Astrocyte (in vitro differentiated cells and primary cell): ENCODE measurements at regions not wholly inside any gene's neighbourhood (a gene's known extent, or its start where the extent isn't known, plus 50 kb on each side); places are given as distances from the start of the nearest gene placed in this dataset.

Source experiments
- DNase-seq: peaks from one replicate; pipeline ENCODE4 v3.0.0-alpha.2; 2010; ENCODE audit warnings: low read depth
- FAIRE-seq: peaks from 2 replicates; lab custom pipeline; 2011; peaks lifted over from hg19 to GRCh38; lab: Jason Lieb, UNC
- H2AFZ ChIP-seq: 2 replicates; pipeline ENCODE4 v1.6.0; 2012; ENCODE audit warnings: low read depth, low read length, inconsistent platforms
- H3K27ac ChIP-seq: 2 replicates; pipeline ENCODE4 v1.5.1; 2011; ENCODE audit warnings: low read depth, low read length, inconsistent platforms
- H3K27me3 ChIP-seq: 2 replicates; pipeline ENCODE4 v1.6.0; 2011; ENCODE audit warnings: low read length, inconsistent platforms; ENCODE audit not compliant: insufficient read depth
- H3K36me3 ChIP-seq: 2 replicates; pipeline ENCODE4 v1.5.1; 2011; ENCODE audit warnings: low read length, inconsistent platforms; ENCODE audit not compliant: insufficient read depth
- H3K4me1 ChIP-seq: 2 replicates; pipeline ENCODE4 v1.5.1; 2011; ENCODE audit warnings: low read length, inconsistent platforms; ENCODE audit not compliant: insufficient read depth
- H3K4me2 ChIP-seq: 2 replicates; pipeline ENCODE4 v1.6.0; 2012; ENCODE audit warnings: low read length, inconsistent platforms
- H3K4me3 ChIP-seq: 2 replicates; pipeline ENCODE4 v1.5.1; 2011; ENCODE audit warnings: low read depth, mild to moderate bottlenecking, low read length, inconsistent platforms; ENCODE audit not compliant: insufficient read depth
- H3K79me2 ChIP-seq: 2 replicates; pipeline ENCODE4 v1.6.0; 2012; ENCODE audit warnings: mild to moderate bottlenecking, low read length, inconsistent platforms; ENCODE audit not compliant: insufficient read depth
- H3K9ac ChIP-seq: 2 replicates; pipeline ENCODE4 v1.6.0; 2012; ENCODE audit warnings: mild to moderate bottlenecking, low read length, inconsistent platforms
- H3K9me3 ChIP-seq: 2 replicates; pipeline ENCODE4 v1.5.1; 2012; ENCODE audit warnings: low read depth, mild to moderate bottlenecking, low read length, inconsistent platforms; ENCODE audit not compliant: insufficient read depth
- H4K20me1 ChIP-seq: 2 replicates; pipeline ENCODE4 v1.6.0; 2012; ENCODE audit warnings: low read length, inconsistent platforms; ENCODE audit not compliant: insufficient read depth
- H3K27ac Mint-ChIP-seq: one replicate; pipeline ENCODE4 v1.8.0; 2021; ENCODE audit warnings: mild to moderate bottlenecking, mixed read lengths; ENCODE audit not compliant: unreplicated experiment
- H3K27me3 Mint-ChIP-seq: one replicate; pipeline ENCODE4 v1.8.0; 2021; ENCODE audit warnings: low read depth, mixed read lengths; ENCODE audit not compliant: unreplicated experiment
- H3K36me3 Mint-ChIP-seq: one replicate; pipeline ENCODE4 v1.8.0; 2021; ENCODE audit warnings: low read depth, mixed read lengths; ENCODE audit not compliant: unreplicated experiment
- H3K4me1 Mint-ChIP-seq: one replicate; pipeline ENCODE4 v1.8.0; 2021; ENCODE audit warnings: low read depth, mixed read lengths; ENCODE audit not compliant: unreplicated experiment
- H3K4me3 Mint-ChIP-seq: one replicate; pipeline ENCODE4 v1.8.0; 2021; ENCODE audit warnings: mild to moderate bottlenecking, moderate library complexity, mixed read lengths; ENCODE audit not compliant: unreplicated experiment
- H3K9me3 Mint-ChIP-seq: one replicate; pipeline ENCODE4 v1.8.0; 2021; ENCODE audit warnings: mild to moderate bottlenecking, mixed read lengths; ENCODE audit not compliant: unreplicated experiment
- EZH2 ChIP-seq: IDR thresholded peaks from 2 replicates; pipeline ENCODE4 v1.6.1; 2012; ENCODE audit warnings: mild to moderate bottlenecking, low read length, inconsistent platforms; ENCODE audit not compliant: insufficient read depth
- TF ChIP-seq, protein P1 (sequence below): IDR thresholded peaks from 2 replicates; pipeline ENCODE4 v1.5.1; 2011; ENCODE audit warnings: low read depth, mild to moderate bottlenecking, inconsistent platforms, low read length, moderate library complexity; ENCODE audit not compliant: insufficient read depth

DNA sequence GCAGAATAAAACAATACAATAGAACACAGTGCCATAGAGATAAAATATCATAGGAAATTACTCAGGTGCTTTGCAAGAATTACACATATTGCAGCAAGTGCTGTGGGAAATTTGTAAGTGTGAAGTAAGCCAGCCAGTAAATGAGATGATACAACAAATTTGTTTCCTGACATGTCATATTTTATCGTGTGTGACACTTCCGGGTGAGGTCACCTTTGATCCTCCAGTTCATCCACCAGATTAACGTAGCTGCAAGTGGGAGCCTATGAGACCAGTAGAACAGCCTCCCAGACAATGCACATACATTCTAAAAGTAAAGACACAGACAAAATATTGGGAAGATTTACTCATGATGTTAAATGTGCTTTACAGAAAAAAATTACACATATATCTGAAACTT lies 72.2 kb downstream of the PRDM9 start:
- Histone ChIP-seq H3K4me3 (no peak overlapping the region), H3K79me2 (no peaks in the 10 kb centered on the region), H3K27ac (no peak overlapping the region), H3K27me3 (no peaks in the 10 kb centered on the region), H4K20me1 (no peaks in the 10 kb centered on the region), H3K36me3 (no peaks in the 10 kb centered on the region), H3K4me2 (no peak overlapping the region), H3K9ac (no peak overlapping the region), H2AFZ (no peak overlapping the region), H3K4me1 (no peaks in the 10 kb centered on the region), H3K9me3 (no peaks in the 10 kb centered on the region)
- H3K27ac Mint-ChIP-seq: no peak overlapping the region
- H3K27me3 Mint-ChIP-seq: no peaks in the 10 kb centered on the region
- H3K36me3 Mint-ChIP-seq: no peaks in the 10 kb centered on the region
- H3K9me3 Mint-ChIP-seq: no peaks in the 10 kb centered on the region
- H3K4me3 Mint-ChIP-seq: no peak overlapping the region
- TF ChIP-seq, protein P1, sequence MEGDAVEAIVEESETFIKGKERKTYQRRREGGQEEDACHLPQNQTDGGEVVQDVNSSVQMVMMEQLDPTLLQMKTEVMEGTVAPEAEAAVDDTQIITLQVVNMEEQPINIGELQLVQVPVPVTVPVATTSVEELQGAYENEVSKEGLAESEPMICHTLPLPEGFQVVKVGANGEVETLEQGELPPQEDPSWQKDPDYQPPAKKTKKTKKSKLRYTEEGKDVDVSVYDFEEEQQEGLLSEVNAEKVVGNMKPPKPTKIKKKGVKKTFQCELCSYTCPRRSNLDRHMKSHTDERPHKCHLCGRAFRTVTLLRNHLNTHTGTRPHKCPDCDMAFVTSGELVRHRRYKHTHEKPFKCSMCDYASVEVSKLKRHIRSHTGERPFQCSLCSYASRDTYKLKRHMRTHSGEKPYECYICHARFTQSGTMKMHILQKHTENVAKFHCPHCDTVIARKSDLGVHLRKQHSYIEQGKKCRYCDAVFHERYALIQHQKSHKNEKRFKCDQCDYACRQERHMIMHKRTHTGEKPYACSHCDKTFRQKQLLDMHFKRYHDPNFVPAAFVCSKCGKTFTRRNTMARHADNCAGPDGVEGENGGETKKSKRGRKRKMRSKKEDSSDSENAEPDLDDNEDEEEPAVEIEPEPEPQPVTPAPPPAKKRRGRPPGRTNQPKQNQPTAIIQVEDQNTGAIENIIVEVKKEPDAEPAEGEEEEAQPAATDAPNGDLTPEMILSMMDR: no peak
- no peak for TF ChIP-seq EZH2
- no peak for DNase-seq
- no peaks in the 10 kb centered on the region for H3K4me1 Mint-ChIP-seq
- no peak for FAIRE-seq

DNA sequence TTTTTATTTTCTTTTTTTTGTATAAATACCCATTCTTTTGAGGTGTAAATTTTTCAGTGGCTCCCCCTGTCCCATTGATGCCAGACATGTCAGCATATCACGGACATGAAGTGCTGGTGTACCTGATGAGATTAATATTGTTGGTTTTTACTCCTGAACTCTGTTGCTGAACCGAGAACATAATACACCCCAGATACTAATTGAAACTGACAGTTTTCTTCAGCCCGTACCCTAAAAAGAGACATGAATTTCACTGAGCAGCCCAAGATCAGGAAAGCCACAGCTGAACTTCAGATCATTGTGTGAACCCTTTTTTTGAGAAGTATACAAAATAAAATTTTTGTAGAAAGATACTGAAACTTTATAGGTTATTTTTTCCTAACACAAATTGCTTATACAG lies 75.7 kb downstream of the PRDM9 start:
- DNase-seq: no peak

DNA sequence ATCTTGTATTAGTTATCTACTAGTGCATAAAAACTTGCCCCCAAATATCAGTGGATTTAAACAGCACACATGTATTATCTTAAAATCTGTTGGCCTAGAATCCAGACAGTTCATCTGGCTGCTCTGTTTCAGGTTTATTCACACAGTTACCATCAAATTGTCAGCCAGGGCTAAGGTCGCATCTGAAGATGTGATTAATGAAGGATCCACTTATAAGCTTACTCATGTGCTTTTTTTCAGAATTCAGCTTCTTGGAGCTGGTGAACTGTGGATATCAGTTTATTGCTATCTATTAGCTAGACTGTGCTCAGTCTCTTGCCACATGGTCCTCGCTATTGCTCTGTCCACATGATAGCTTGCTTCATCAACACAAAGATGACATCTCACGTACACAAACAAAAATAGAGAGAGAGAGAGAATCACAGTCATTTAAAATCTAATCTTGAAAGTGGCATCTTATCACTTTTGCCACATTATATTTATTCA lies 81.5 kb downstream of the PRDM9 start:
- DNase-seq (no peak), FAIRE-seq (no peak)
- Mint-ChIP-seq H3K27me3 (no peaks in the 10 kb centered on the region), H3K4me3 (no peak overlapping the region), H3K4me1 (no peaks in the 10 kb centered on the region), H3K27ac (no peak overlapping the region), H3K36me3 (no peaks in the 10 kb centered on the region), H3K9me3 (no peaks in the 10 kb centered on the region)
- no peak overlapping the region for H3K4me2 ChIP-seq
- no peaks in the 10 kb centered on the region for H3K27me3 ChIP-seq
- no peaks in the 10 kb centered on the region for H3K36me3 ChIP-seq
- no peak overlapping the region for H3K4me3 ChIP-seq
- H3K79me2 ChIP-seq: no peaks in the 10 kb centered on the region
- no peaks in the 10 kb centered on the region for H3K9me3 ChIP-seq
- H2AFZ ChIP-seq: no peak overlapping the region
- no peak for TF ChIP-seq EZH2
- TF ChIP-seq, protein P1: no peak
- H4K20me1 ChIP-seq: no peaks in the 10 kb centered on the region
- no peak overlapping the region for H3K27ac ChIP-seq
- H3K4me1 ChIP-seq: no peaks in the 10 kb centered on the region
- H3K9ac ChIP-seq: no peak overlapping the region

More for the DNA sequence above, 75.7 kb downstream of the PRDM9 start:
- H3K27ac Mint-ChIP-seq: no peak overlapping the region
- H3K4me3 ChIP-seq: no peak overlapping the region
- FAIRE-seq: no peak
- H3K4me1 ChIP-seq: no peaks in the 10 kb centered on the region
- H4K20me1 ChIP-seq: no peaks in the 10 kb centered on the region
- H3K9me3 Mint-ChIP-seq: no peaks in the 10 kb centered on the region
- no peaks in the 10 kb centered on the region for H3K36me3 ChIP-seq
- no peaks in the 10 kb centered on the region for H3K36me3 Mint-ChIP-seq
- no peak overlapping the region for H3K27ac ChIP-seq
- H3K27me3 ChIP-seq: no peaks in the 10 kb centered on the region
- H3K27me3 Mint-ChIP-seq: no peaks in the 10 kb centered on the region
- no peak for TF ChIP-seq EZH2
- no peak overlapping the region for H3K9ac ChIP-seq
- H2AFZ ChIP-seq: no peak overlapping the region
- H3K4me1 Mint-ChIP-seq: no peaks in the 10 kb centered on the region
- no peak overlapping the region for H3K4me3 Mint-ChIP-seq
- H3K79me2 ChIP-seq: no peaks in the 10 kb centered on the region
- no peaks in the 10 kb centered on the region for H3K9me3 ChIP-seq
- H3K4me2 ChIP-seq: no peak overlapping the region
